ENCODE measurements at regions not wholly inside any gene's neighbourhood (a gene's known extent, or its start where the extent isn't known, plus 50 kb on each side); places are given as distances from the start of the nearest gene placed in this dataset.

DNA sequence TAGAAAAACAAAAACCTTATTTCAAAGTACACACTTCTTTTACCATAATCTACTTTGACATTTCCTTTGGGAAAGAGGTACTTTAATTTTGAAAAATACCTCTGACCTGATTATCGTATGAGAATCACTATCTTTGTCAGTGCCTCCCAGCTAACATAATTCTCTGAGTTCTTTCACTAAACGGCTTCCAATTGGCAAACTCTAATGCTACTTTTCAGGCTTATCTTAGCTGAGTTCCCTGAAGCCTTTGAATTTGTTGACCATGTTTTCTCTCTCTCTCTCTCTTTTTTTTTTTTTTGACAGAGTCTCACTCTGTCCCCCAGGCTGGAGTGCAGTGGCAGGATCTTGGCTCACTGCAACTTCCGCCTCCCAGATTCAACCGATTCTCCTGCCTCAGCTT is 312.8 kb downstream of the ZPLD1 start:
- 54 to 56% methylated on average over 4 of the region's 4 CpGs for WGBS, 2 donors
- intact Hi-C loops (cut with DNase I), result no loop called here

GRCh38 chr3:102748646-102749045 is 313.8 kb downstream of the ZPLD1 start:
- H3K4me3 ChIP-seq, result no peak overlapping the region
- no peaks in the 10 kb centered on the region for H3K36me3 ChIP-seq
- no peaks in the 10 kb centered on the region for H3K4me1 ChIP-seq
- TF ChIP-seq POLR2A (IDR thresholded peaks at IDR 0.05), result no peak
- H3K27me3 ChIP-seq, result no peaks in the 10 kb centered on the region
- DNase-seq, result no peak
- no peaks in the 10 kb centered on the region for H3K9me3 ChIP-seq
- intact Hi-C loops (cut with DNase I), result no loop called here
- no peak overlapping the region for H3K27ac ChIP-seq

More for the DNA sequence above, 312.8 kb downstream of the ZPLD1 start:
- Histone ChIP-seq H3K27ac (no peak overlapping the region), H3K27me3 (no peaks in the 10 kb centered on the region), H3K9me3 (no peaks in the 10 kb centered on the region), H3K36me3 (no peaks in the 10 kb centered on the region), H3K4me1 (no peaks in the 10 kb centered on the region), H3K4me3 (no peak overlapping the region)
- DNase-seq, result no peak
- no peak for TF ChIP-seq POLR2A (IDR thresholded peaks at IDR 0.05)
- TF ChIP-seq, protein P1, sequence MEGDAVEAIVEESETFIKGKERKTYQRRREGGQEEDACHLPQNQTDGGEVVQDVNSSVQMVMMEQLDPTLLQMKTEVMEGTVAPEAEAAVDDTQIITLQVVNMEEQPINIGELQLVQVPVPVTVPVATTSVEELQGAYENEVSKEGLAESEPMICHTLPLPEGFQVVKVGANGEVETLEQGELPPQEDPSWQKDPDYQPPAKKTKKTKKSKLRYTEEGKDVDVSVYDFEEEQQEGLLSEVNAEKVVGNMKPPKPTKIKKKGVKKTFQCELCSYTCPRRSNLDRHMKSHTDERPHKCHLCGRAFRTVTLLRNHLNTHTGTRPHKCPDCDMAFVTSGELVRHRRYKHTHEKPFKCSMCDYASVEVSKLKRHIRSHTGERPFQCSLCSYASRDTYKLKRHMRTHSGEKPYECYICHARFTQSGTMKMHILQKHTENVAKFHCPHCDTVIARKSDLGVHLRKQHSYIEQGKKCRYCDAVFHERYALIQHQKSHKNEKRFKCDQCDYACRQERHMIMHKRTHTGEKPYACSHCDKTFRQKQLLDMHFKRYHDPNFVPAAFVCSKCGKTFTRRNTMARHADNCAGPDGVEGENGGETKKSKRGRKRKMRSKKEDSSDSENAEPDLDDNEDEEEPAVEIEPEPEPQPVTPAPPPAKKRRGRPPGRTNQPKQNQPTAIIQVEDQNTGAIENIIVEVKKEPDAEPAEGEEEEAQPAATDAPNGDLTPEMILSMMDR (IDR thresholded peaks at IDR 0.05), result no peak

- DNase-seq, result no peak
- Histone ChIP-seq H3K4me1 (no peaks in the 10 kb centered on the region), H3K27me3 (no peaks in the 10 kb centered on the region), H3K4me3 (no peak overlapping the region), H3K9me3 (no peaks in the 10 kb centered on the region), H3K36me3 (no peaks in the 10 kb centered on the region), H3K27ac (no peak overlapping the region)
- intact Hi-C loops (cut with DNase I), result no loop called here
- 74 to 78% methylated on average over 2 of the region's 2 CpGs for WGBS, 2 donors
- TF ChIP-seq, protein P1 (IDR thresholded peaks at IDR 0.05), result no peak
- no peak for TF ChIP-seq POLR2A (IDR thresholded peaks at IDR 0.05)
These were observed 315.5 kb downstream of the ZPLD1 start for GRCh38 chr3:102750322-102750721.

- H3K4me3 ChIP-seq, result no peak overlapping the region
- intact Hi-C loops (cut with DNase I), result no loop called here
- no peak overlapping the region for H3K27ac ChIP-seq
- H3K4me1 ChIP-seq, result no peaks in the 10 kb centered on the region
- H3K36me3 ChIP-seq, result no peaks in the 10 kb centered on the region
- no peaks in the 10 kb centered on the region for H3K9me3 ChIP-seq
- DNase-seq, result no peak
- no peak for TF ChIP-seq POLR2A (IDR thresholded peaks at IDR 0.05)
- TF ChIP-seq, protein P1 (IDR thresholded peaks at IDR 0.05), result no peak
- no peaks in the 10 kb centered on the region for H3K27me3 ChIP-seq
These were observed 319.1 kb downstream of the ZPLD1 start for GRCh38 chr3:102753901-102754300.

DNA sequence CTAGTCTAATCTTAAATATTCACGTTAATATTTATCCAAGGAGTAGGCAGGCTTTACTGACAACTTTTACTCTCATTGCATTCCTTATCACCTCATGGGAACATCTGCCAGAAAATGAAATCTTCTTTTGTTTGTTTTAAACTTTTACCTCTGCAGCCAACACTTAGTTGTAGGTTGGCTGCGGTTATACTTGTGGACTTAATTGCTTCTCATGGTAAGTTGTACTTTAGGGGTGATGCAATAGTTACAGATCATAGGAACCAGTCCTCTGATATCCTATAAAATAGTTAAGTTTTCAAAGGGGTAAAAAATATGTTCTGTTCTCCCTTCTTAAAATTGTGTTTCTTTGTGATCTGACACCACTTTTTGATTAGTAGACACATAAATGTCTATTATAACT is 321.9 kb downstream of the ZPLD1 start:
- no peaks in the 10 kb centered on the region for H3K36me3 ChIP-seq
- H3K9me3 ChIP-seq, result no peaks in the 10 kb centered on the region
- H3K4me3 ChIP-seq, result no peak overlapping the region
- TF ChIP-seq POLR2A (IDR thresholded peaks at IDR 0.05), result no peak
- TF ChIP-seq, protein P1 (IDR thresholded peaks at IDR 0.05), result no peak
- no peak for DNase-seq
- no peaks in the 10 kb centered on the region for H3K4me1 ChIP-seq
- intact Hi-C loops (cut with DNase I), result no loop called here
- H3K27me3 ChIP-seq, result no peaks in the 10 kb centered on the region
- H3K27ac ChIP-seq, result no peak overlapping the region
- WGBS, 2 donors, result 60 to 82% methylated on average over 2 of the region's 2 CpGs

DNA sequence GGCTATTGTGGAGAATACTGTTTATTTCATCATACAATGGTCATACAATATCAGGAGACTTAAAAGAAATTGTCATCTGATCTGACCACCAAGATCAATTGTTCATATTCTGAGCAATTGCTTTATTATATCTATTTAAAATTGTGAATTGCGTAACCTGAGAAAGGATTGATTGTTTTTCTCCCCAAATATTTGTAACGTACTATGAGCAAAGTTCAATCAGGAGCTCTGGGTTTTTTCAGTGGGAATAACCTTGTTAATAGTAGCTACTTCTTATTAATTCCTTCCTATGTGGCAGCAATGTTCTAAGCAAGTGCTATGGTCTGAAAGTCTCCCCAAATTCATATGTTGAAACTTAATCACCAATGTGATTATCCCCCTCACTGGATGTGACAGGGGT is 323.1 kb downstream of the ZPLD1 start:
- Histone ChIP-seq H3K27me3 (no peaks in the 10 kb centered on the region), H3K4me3 (no peak overlapping the region), H3K27ac (no peak overlapping the region), H3K9me3 (no peaks in the 10 kb centered on the region), H3K4me1 (no peaks in the 10 kb centered on the region), H3K36me3 (no peaks in the 10 kb centered on the region)
- 70% methylated on average over 2 of the region's 2 CpGs for WGBS, 2 donors
- no peak for DNase-seq
- intact Hi-C loops (cut with DNase I), result no loop called here
- TF ChIP-seq, protein P1 (IDR thresholded peaks at IDR 0.05), result no peak
- no peak for TF ChIP-seq POLR2A (IDR thresholded peaks at IDR 0.05)
